Fibroblast of lung (primary cell): ENCODE measurements at regions not wholly inside any gene's neighbourhood (a gene's known extent, or its start where the extent isn't known, plus 50 kb on each side); places are given as distances from the start of the nearest gene placed in this dataset.

Experiments
- EZH2 ChIP-seq: IDR thresholded peaks from 2 replicates; pipeline ENCODE4 v1.5.1; 2012; ENCODE audit warnings: low read length, control low read depth, mild to moderate bottlenecking; ENCODE audit errors: missing control alignments
- TF ChIP-seq, protein P1 (sequence below), 2 donors: IDR thresholded peaks in 1 of 2; conservative IDR thresholded peaks in 1 of 2; 1 replicate in 1 of 2; 2 replicates in 1 of 2; pipeline ENCODE4 v1.5.1; 2011 to 2012; ENCODE audit warnings: low read length in 2 of 2, control low read depth in 1 of 2, inconsistent platforms in 1 of 2, low read depth in 1 of 2, mild to moderate bottlenecking in 1 of 2

DNA sequence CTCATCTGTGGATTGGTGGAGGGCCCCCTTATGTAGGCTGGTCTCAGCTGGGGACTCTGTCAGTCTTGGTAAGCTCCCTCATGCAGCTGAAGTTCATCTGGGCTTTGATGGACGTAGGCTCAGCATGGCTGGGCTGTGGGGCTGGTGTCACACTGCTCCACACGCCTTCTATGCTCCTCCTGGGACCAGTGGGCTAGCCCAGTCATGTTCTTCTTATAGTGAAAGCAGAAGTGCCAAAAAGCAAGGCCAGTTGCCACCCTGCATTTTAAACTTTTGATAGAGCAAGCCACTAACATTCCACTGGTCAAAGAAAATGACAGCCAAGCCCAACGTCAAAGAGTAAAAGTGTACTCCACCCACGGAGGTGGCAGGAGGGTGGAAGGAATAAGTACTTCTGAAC is 165.5 kb downstream of the MEX3B start:
- TF ChIP-seq, protein P1, sequence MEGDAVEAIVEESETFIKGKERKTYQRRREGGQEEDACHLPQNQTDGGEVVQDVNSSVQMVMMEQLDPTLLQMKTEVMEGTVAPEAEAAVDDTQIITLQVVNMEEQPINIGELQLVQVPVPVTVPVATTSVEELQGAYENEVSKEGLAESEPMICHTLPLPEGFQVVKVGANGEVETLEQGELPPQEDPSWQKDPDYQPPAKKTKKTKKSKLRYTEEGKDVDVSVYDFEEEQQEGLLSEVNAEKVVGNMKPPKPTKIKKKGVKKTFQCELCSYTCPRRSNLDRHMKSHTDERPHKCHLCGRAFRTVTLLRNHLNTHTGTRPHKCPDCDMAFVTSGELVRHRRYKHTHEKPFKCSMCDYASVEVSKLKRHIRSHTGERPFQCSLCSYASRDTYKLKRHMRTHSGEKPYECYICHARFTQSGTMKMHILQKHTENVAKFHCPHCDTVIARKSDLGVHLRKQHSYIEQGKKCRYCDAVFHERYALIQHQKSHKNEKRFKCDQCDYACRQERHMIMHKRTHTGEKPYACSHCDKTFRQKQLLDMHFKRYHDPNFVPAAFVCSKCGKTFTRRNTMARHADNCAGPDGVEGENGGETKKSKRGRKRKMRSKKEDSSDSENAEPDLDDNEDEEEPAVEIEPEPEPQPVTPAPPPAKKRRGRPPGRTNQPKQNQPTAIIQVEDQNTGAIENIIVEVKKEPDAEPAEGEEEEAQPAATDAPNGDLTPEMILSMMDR (conservative IDR thresholded peaks at IDR 0.05 in 1 of 2, IDR thresholded peaks at IDR 0.05 in 1 of 2; ENCODE audit: low read depth in 1 of 2, low read length in 2 of 2): no peak
- TF ChIP-seq EZH2: no peak
